ENCODE measurements at regions not wholly inside any gene's neighbourhood (a gene's known extent, or its start where the extent isn't known, plus 50 kb on each side); places are given as distances from the start of the nearest gene placed in this dataset.
"Not testable (repeated sequence)": the region's sequence is repeated elsewhere in the genome, so short reads cannot be mapped to it uniquely, and the experiment has no call there.

- no peaks in the 10 kb centered on the region for H3K9me3 ChIP-seq (ENCODE audit: control insufficient read depth, low read depth, low read length)
- 100% methylated on average over 1 of the region's 1 CpG for WGBS (ENCODE audit: insufficient coverage, low lambda C conversion rate)
- H3K36me3 ChIP-seq (ENCODE audit: control insufficient read depth, insufficient read depth, low read length): no peaks in the 10 kb centered on the region
- no peak overlapping the region for H3K27ac ChIP-seq (ENCODE audit: low read length)
- DNase-seq: no peak
- no peaks in the 10 kb centered on the region for H3K27me3 ChIP-seq (ENCODE audit: control insufficient read depth, insufficient read depth, low read length)
- no peaks in the 10 kb centered on the region for H3K4me1 ChIP-seq (ENCODE audit: control insufficient read depth, insufficient read depth, low read length)
- H3K4me3 ChIP-seq (ENCODE audit: low read length): no peak overlapping the region
Observed at GRCh38 chr2:125638345-125638744, 1017.6 kb upstream of the GYPC start.

- WGBS (ENCODE audit: insufficient coverage, low lambda C conversion rate): 83% methylated on average over 1 of the region's 2 CpGs
- Histone ChIP-seq H3K4me3 (ENCODE audit: low read length) (no peak overlapping the region), H3K4me1 (ENCODE audit: control insufficient read depth, insufficient read depth, low read length) (no peaks in the 10 kb centered on the region), H3K27ac (ENCODE audit: low read length) (no peak overlapping the region), H3K27me3 (ENCODE audit: control insufficient read depth, insufficient read depth, low read length) (no peaks in the 10 kb centered on the region), H3K9me3 (ENCODE audit: control insufficient read depth, low read depth, low read length) (no peaks in the 10 kb centered on the region), H3K36me3 (ENCODE audit: control insufficient read depth, insufficient read depth, low read length) (no peaks in the 10 kb centered on the region)
- no peak for DNase-seq
Observed at GRCh38 chr2:125642032-125642431, 1013.9 kb upstream of the GYPC start.

GRCh38 chr2:125643128-125643527 lies 1012.8 kb upstream of the GYPC start:
- Histone ChIP-seq H3K27ac (ENCODE audit: low read length) (no peak overlapping the region), H3K36me3 (ENCODE audit: control insufficient read depth, insufficient read depth, low read length) (no peaks in the 10 kb centered on the region), H3K9me3 (ENCODE audit: control insufficient read depth, low read depth, low read length) (no peaks in the 10 kb centered on the region), H3K4me3 (ENCODE audit: low read length) (no peak overlapping the region), H3K27me3 (ENCODE audit: control insufficient read depth, insufficient read depth, low read length) (no peaks in the 10 kb centered on the region), H3K4me1 (ENCODE audit: control insufficient read depth, insufficient read depth, low read length) (no peaks in the 10 kb centered on the region)
- 100% methylated on average over 1 of the region's 2 CpGs for WGBS (ENCODE audit: insufficient coverage, low lambda C conversion rate)
- DNase-seq: no peak

DNA sequence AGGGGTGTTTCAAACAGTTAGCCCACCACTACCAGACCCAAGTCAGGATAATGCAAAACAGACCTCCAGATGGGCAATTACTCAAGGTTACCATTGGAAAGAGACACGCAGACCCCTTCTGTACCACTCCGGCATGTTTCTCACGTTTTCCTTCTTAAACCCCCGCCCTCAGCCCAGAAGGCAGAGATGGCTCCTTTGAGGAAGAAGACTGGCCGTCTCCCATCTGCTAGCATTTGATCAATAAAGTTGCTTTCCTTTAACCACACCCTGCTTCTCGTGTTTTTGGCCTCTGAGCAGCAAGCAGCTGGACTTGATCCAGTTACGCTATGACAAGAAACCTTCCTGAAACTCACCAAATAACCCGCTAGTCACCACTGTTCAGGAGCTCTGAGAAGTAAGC lies 1012.4 kb upstream of the GYPC start:
- no peak overlapping the region for H3K27ac ChIP-seq (ENCODE audit: low read length)
- H3K36me3 ChIP-seq (ENCODE audit: control insufficient read depth, insufficient read depth, low read length): no peaks in the 10 kb centered on the region
- no peaks in the 10 kb centered on the region for H3K4me1 ChIP-seq (ENCODE audit: control insufficient read depth, insufficient read depth, low read length)
- no peaks in the 10 kb centered on the region for H3K27me3 ChIP-seq (ENCODE audit: control insufficient read depth, insufficient read depth, low read length)
- no peaks in the 10 kb centered on the region for H3K9me3 ChIP-seq (ENCODE audit: control insufficient read depth, low read depth, low read length)
- H3K4me3 ChIP-seq (ENCODE audit: low read length): no peak overlapping the region
- WGBS (ENCODE audit: insufficient coverage, low lambda C conversion rate): no CpG with 5 or more reads among the region's 8 CpGs
- DNase-seq: no peak

- Histone ChIP-seq H3K36me3 (ENCODE audit: control insufficient read depth, insufficient read depth, low read length) (no peaks in the 10 kb centered on the region), H3K9me3 (ENCODE audit: control insufficient read depth, low read depth, low read length) (no peaks in the 10 kb centered on the region), H3K4me3 (ENCODE audit: low read length) (no peak overlapping the region), H3K4me1 (ENCODE audit: control insufficient read depth, insufficient read depth, low read length) (no peaks in the 10 kb centered on the region), H3K27me3 (ENCODE audit: control insufficient read depth, insufficient read depth, low read length) (no peaks in the 10 kb centered on the region), H3K27ac (ENCODE audit: low read length) (no peak overlapping the region)
- WGBS (ENCODE audit: insufficient coverage, low lambda C conversion rate): no CpG with 5 or more reads among the region's 1 CpG
- DNase-seq: no peak
Observed at GRCh38 chr2:125644257-125644656, 1011.7 kb upstream of the GYPC start.

DNA sequence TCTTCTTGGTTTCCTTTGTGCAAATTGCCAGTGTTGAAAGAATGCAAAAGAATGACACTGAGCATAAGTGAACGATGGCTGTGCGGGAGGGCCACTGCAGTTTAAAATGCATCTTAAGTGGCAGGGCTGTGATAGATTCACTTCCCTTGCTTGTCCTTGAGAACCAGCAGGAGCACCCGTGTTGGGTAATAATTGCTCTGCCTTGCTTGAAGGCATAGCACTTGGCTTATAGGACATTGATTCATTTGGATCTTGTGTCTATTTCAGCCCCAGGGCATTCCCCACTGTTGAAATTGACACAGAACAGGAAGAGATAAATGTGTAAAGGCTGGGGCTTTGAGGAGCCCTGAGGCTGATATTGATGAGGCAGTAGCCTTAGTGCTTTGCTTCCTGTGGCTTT lies 1003.7 kb upstream of the GYPC start:
- no peak overlapping the region for H3K27ac ChIP-seq (ENCODE audit: low read length)
- WGBS (ENCODE audit: insufficient coverage, low lambda C conversion rate): no CpG with 5 or more reads among the region's 3 CpGs
- no peaks in the 10 kb centered on the region for H3K4me1 ChIP-seq (ENCODE audit: control insufficient read depth, insufficient read depth, low read length)
- no peaks in the 10 kb centered on the region for H3K9me3 ChIP-seq (ENCODE audit: control insufficient read depth, low read depth, low read length)
- H3K27me3 ChIP-seq (ENCODE audit: control insufficient read depth, insufficient read depth, low read length): no peaks in the 10 kb centered on the region
- no peak for DNase-seq
- no peak overlapping the region for H3K4me3 ChIP-seq (ENCODE audit: low read length)
- H3K36me3 ChIP-seq (ENCODE audit: control insufficient read depth, insufficient read depth, low read length): no peaks in the 10 kb centered on the region

GRCh38 chr2:125654226-125654625 lies 1001.7 kb upstream of the GYPC start:
- Histone ChIP-seq H3K27me3 (ENCODE audit: control insufficient read depth, insufficient read depth, low read length) (no peaks in the 10 kb centered on the region), H3K4me1 (ENCODE audit: control insufficient read depth, insufficient read depth, low read length) (no peaks in the 10 kb centered on the region), H3K27ac (ENCODE audit: low read length) (no peak overlapping the region), H3K4me3 (ENCODE audit: low read length) (no peak overlapping the region), H3K9me3 (ENCODE audit: control insufficient read depth, low read depth, low read length) (no peaks in the 10 kb centered on the region), H3K36me3 (ENCODE audit: control insufficient read depth, insufficient read depth, low read length) (no peaks in the 10 kb centered on the region)
- no CpG with 5 or more reads among the region's 1 CpG for WGBS (ENCODE audit: insufficient coverage, low lambda C conversion rate)
- no peak for DNase-seq

DNA sequence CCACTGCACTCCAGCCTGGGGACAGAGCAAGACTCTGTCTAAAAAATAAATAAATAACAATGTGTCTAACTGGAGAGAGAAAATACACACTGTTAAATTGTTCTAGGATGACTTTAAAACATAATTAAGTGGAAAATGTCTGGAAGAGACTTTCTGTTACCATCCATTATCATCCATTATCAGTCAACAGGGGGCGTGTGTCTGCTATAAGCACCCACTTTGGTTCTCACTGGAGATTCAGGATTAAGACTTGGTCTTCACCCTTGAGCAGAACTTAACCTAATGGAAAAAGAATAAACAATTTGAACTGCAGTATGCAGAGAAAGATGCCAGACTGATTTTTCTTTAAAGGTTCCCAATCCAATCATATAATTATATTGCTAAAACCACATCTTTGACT lies 999.8 kb upstream of the GYPC start:
- H3K4me1 ChIP-seq (ENCODE audit: control insufficient read depth, insufficient read depth, low read length): no peaks in the 10 kb centered on the region
- no peaks in the 10 kb centered on the region for H3K9me3 ChIP-seq (ENCODE audit: control insufficient read depth, low read depth, low read length)
- no peak overlapping the region for H3K4me3 ChIP-seq (ENCODE audit: low read length)
- H3K36me3 ChIP-seq (ENCODE audit: control insufficient read depth, insufficient read depth, low read length): no peaks in the 10 kb centered on the region
- H3K27me3 ChIP-seq (ENCODE audit: control insufficient read depth, insufficient read depth, low read length): no peaks in the 10 kb centered on the region
- WGBS (ENCODE audit: insufficient coverage, low lambda C conversion rate): 67% methylated on average over 1 of the region's 1 CpG
- DNase-seq: no peak
- no peak overlapping the region for H3K27ac ChIP-seq (ENCODE audit: low read length)

DNA sequence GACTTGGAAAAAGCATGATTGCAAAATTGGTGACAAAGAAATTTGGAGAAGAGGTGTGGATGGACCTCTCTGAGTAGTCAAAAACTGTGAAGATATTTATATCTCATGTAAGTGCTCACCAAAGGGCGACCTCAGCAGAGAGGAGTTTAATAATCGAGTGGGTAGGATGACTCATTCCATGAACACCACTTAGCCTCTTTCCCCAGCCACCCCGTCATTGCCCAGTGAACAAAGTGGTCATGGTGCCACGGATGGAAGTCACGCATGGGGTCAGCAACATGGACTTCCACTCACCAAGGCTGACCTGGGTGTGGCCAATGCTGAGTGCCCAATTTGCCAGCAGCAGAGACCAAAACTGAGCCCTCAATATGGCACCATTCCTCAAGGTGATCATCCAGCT lies 997.4 kb upstream of the GYPC start:
- no peak for DNase-seq
- H3K36me3 ChIP-seq (ENCODE audit: control insufficient read depth, insufficient read depth, low read length): no peaks in the 10 kb centered on the region
- no peak overlapping the region for H3K4me3 ChIP-seq (ENCODE audit: low read length)
- H3K4me1 ChIP-seq (ENCODE audit: control insufficient read depth, insufficient read depth, low read length): no peaks in the 10 kb centered on the region
- no peak overlapping the region for H3K27ac ChIP-seq (ENCODE audit: low read length)
- WGBS (ENCODE audit: insufficient coverage, low lambda C conversion rate): no CpG with 5 or more reads among the region's 5 CpGs
- H3K9me3 ChIP-seq (ENCODE audit: control insufficient read depth, low read depth, low read length): no peaks in the 10 kb centered on the region
- H3K27me3 ChIP-seq (ENCODE audit: control insufficient read depth, insufficient read depth, low read length): no peaks in the 10 kb centered on the region

- DNase-seq; H3K27ac ChIP-seq (ENCODE audit: low read length); H3K4me3 ChIP-seq (ENCODE audit: low read length); H3K9me3 ChIP-seq (ENCODE audit: control insufficient read depth, low read depth, low read length); H3K4me1 ChIP-seq (ENCODE audit: control insufficient read depth, insufficient read depth, low read length); H3K36me3 ChIP-seq (ENCODE audit: control insufficient read depth, insufficient read depth, low read length); H3K27me3 ChIP-seq (ENCODE audit: control insufficient read depth, insufficient read depth, low read length): not testable (repeated sequence)
- no CpG with 5 or more reads among the region's 1 CpG for WGBS (ENCODE audit: insufficient coverage, low lambda C conversion rate)
Observed at GRCh38 chr2:125660369-125660768, 995.6 kb upstream of the GYPC start.

DNA sequence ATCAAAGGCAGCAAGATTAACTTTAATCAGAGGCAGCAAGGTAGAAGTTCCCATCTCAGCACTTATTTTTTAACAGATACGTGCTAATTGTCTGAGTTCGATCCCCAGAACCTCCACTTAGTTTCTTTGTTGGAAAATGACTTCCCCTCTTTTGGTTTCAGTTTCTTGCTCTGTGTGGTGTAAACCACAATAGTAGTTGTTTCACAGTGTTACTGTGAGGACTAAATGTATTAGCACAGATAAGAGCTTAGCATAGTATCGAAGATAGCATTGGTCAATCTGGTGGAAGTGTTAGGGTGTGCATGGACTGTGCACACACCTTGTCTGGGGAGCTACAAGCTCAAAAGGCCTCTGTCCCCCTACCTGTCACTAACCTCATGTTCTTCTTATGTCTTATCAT lies 988.3 kb upstream of the GYPC start:
- Histone ChIP-seq H3K27ac (ENCODE audit: low read length) (no peak overlapping the region), H3K9me3 (ENCODE audit: control insufficient read depth, low read depth, low read length) (no peaks in the 10 kb centered on the region), H3K4me1 (ENCODE audit: control insufficient read depth, insufficient read depth, low read length) (no peaks in the 10 kb centered on the region), H3K36me3 (ENCODE audit: control insufficient read depth, insufficient read depth, low read length) (no peaks in the 10 kb centered on the region), H3K4me3 (ENCODE audit: low read length) (no peak overlapping the region), H3K27me3 (ENCODE audit: control insufficient read depth, insufficient read depth, low read length) (no peaks in the 10 kb centered on the region)
- no CpG with 5 or more reads among the region's 3 CpGs for WGBS (ENCODE audit: insufficient coverage, low lambda C conversion rate)
- DNase-seq: no peak
